ENCODE measurements at regions not wholly inside any gene's neighbourhood (a gene's known extent, or its start where the extent isn't known, plus 50 kb on each side); places are given as distances from the start of the nearest gene placed in this dataset.

DNA sequence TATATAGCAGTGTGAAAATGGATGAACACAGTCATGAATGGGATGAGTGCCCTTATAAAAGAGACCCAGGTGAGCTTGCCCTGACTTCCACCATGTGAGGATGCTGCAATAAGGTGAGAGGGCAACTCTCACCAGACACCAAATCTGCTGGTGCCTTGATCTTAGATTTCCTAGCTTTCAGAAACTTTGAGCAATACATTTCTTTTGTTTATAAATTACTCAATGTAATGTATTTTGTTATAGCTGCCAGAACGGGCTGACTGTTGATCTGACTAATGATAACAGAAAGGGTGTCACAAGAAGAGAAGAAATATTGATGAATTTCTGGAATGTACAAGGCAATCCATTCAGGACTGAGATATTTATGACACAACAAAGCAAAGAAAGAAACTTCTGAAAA is 180.5 kb downstream of the MCHR2 start:
- Histone ChIP-seq H3K36me3 (ENCODE audit: insufficient read depth, low read length) (no peaks in the 10 kb centered on the region), H2AFZ (ENCODE audit: low read depth, low read length) (no peak overlapping the region), H3K4me3 (ENCODE audit: low read length) (no peak overlapping the region), H3K4me2 (ENCODE audit: low read length) (no peak overlapping the region), H3K79me2 (replicated peaks; ENCODE audit: insufficient read depth, low read length) (no peaks in the 10 kb centered on the region), H3K9me3 (ENCODE audit: low read length) (no peaks in the 10 kb centered on the region), H3K27me3 (ENCODE audit: insufficient read depth, low read depth, low read length) (no peaks in the 10 kb centered on the region), H4K20me1 (ENCODE audit: insufficient read depth) (no peaks in the 10 kb centered on the region), H3F3A (ENCODE audit: insufficient read depth, low read length, poor library complexity, severe bottlenecking) (no peaks in the 10 kb centered on the region), H3K9me2 (ENCODE audit: insufficient read depth, low read length) (no peaks in the 10 kb centered on the region), H3K27ac (ENCODE audit: low read length) (no peak overlapping the region), H3K9ac (ENCODE audit: low read length) (no peak overlapping the region)
- no peak for TF ChIP-seq TAF1 (IDR thresholded peaks at IDR 0.05; ENCODE audit: low read depth)
- TF ChIP-seq EP300 (conservative IDR thresholded peaks at IDR 0.05; ENCODE audit: poor library complexity, severe bottlenecking): no peak

DNA sequence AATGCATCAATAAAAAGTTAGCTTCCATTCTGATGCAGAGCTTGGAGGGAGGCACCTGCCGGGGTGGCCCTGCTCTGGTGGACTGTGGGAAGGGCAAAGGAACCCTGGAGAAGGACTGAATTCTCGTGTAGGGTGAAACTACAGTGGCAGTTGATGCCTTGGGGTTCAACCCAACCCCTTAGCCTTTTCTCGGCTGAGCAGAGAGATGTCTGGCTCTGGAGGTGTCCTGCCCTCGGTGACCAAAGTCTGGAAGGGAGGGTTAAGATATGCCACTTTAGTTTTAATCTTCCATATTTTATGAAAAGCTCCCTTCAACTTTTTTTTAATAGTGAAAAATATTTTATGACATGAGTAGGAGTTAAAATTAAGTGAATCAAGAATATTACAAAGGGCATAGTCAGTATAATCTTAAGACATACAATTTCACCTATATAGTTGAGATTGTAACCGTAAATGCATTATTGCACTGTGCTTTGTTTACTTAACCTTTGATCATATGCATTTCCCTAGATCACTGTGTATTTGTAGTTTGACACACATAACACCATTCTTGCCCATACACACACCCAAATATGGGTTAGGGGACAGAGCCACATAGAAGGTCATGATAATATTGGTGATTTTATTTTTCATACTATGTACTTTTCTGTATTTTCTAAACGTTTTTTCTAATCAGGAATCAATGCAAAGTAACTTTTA is 179.6 kb downstream of the MCHR2 start:
- Histone ChIP-seq H4K20me1 (ENCODE audit: insufficient read depth) (no peaks in the 10 kb centered on the region), H3K9ac (ENCODE audit: low read length) (no peak overlapping the region), H3K4me3 (ENCODE audit: low read length) (no peak overlapping the region), H3K79me2 (replicated peaks; ENCODE audit: insufficient read depth, low read length) (no peaks in the 10 kb centered on the region), H3K27ac (ENCODE audit: low read length) (no peak overlapping the region), H3K36me3 (ENCODE audit: insufficient read depth, low read length) (no peaks in the 10 kb centered on the region), H3K9me3 (ENCODE audit: low read length) (no peaks in the 10 kb centered on the region), H3K27me3 (ENCODE audit: insufficient read depth, low read depth, low read length) (no peaks in the 10 kb centered on the region), H2AFZ (ENCODE audit: low read depth, low read length) (no peak overlapping the region), H3K9me2 (ENCODE audit: insufficient read depth, low read length) (no peaks in the 10 kb centered on the region), H3K4me2 (ENCODE audit: low read length) (no peak overlapping the region), H3F3A (ENCODE audit: insufficient read depth, low read length, poor library complexity, severe bottlenecking) (no peaks in the 10 kb centered on the region)
- no peak for TF ChIP-seq RAD21 (conservative IDR thresholded peaks at IDR 0.05)
- TF ChIP-seq, protein P1, sequence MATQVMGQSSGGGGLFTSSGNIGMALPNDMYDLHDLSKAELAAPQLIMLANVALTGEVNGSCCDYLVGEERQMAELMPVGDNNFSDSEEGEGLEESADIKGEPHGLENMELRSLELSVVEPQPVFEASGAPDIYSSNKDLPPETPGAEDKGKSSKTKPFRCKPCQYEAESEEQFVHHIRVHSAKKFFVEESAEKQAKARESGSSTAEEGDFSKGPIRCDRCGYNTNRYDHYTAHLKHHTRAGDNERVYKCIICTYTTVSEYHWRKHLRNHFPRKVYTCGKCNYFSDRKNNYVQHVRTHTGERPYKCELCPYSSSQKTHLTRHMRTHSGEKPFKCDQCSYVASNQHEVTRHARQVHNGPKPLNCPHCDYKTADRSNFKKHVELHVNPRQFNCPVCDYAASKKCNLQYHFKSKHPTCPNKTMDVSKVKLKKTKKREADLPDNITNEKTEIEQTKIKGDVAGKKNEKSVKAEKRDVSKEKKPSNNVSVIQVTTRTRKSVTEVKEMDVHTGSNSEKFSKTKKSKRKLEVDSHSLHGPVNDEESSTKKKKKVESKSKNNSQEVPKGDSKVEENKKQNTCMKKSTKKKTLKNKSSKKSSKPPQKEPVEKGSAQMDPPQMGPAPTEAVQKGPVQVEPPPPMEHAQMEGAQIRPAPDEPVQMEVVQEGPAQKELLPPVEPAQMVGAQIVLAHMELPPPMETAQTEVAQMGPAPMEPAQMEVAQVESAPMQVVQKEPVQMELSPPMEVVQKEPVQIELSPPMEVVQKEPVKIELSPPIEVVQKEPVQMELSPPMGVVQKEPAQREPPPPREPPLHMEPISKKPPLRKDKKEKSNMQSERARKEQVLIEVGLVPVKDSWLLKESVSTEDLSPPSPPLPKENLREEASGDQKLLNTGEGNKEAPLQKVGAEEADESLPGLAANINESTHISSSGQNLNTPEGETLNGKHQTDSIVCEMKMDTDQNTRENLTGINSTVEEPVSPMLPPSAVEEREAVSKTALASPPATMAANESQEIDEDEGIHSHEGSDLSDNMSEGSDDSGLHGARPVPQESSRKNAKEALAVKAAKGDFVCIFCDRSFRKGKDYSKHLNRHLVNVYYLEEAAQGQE (IDR thresholded peaks at IDR 0.05; ENCODE audit: borderline replicate concordance): no peak

DNA sequence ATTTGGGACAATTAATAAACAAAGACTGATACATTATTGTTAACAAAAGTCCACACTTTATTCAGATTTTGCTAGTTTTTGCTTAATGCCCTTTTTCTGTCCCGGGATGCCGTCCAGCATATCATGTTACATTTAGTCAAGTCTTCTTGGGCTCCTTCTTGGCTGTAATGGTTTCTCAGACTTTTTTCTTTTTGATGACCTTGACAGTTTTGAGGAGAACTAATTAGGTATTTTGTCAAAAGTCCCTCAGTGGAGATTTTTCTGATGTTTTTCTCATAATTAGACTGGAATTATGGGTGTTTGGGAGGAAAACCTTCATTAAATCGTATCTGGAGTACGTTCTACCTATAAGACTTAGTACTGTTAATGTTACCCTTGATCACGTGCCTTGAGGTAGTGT is 177.2 kb downstream of the MCHR2 start:
- H3K27ac ChIP-seq (ENCODE audit: low read length): no peak overlapping the region
- H3K9me2 ChIP-seq (ENCODE audit: insufficient read depth, low read length): no peaks in the 10 kb centered on the region
- H3K27me3 ChIP-seq (ENCODE audit: insufficient read depth, low read depth, low read length): no peaks in the 10 kb centered on the region
- no peak overlapping the region for H3K9ac ChIP-seq (ENCODE audit: low read length)
- TF ChIP-seq SMC3 (conservative IDR thresholded peaks at IDR 0.05; ENCODE audit: poor library complexity) (no peak), MXI1 (conservative IDR thresholded peaks at IDR 0.05; ENCODE audit: poor library complexity, severe bottlenecking) (no peak), RAD21 (conservative IDR thresholded peaks at IDR 0.05) (no peak), EP300 (conservative IDR thresholded peaks at IDR 0.05; ENCODE audit: poor library complexity, severe bottlenecking) (no peak), TAF1 (IDR thresholded peaks at IDR 0.05; ENCODE audit: low read depth) (no peak), EZH2 (IDR thresholded peaks at IDR 0.05; ENCODE audit: borderline replicate concordance, insufficient read depth, low read length, poor library complexity, severe bottlenecking) (no peak), POLR2AphosphoS5 (IDR thresholded peaks at IDR 0.05) (no peak)
- TF ChIP-seq, protein P2, sequence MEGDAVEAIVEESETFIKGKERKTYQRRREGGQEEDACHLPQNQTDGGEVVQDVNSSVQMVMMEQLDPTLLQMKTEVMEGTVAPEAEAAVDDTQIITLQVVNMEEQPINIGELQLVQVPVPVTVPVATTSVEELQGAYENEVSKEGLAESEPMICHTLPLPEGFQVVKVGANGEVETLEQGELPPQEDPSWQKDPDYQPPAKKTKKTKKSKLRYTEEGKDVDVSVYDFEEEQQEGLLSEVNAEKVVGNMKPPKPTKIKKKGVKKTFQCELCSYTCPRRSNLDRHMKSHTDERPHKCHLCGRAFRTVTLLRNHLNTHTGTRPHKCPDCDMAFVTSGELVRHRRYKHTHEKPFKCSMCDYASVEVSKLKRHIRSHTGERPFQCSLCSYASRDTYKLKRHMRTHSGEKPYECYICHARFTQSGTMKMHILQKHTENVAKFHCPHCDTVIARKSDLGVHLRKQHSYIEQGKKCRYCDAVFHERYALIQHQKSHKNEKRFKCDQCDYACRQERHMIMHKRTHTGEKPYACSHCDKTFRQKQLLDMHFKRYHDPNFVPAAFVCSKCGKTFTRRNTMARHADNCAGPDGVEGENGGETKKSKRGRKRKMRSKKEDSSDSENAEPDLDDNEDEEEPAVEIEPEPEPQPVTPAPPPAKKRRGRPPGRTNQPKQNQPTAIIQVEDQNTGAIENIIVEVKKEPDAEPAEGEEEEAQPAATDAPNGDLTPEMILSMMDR (IDR thresholded peaks at IDR 0.05; ENCODE audit: poor library complexity, severe bottlenecking): no peak
- TF ChIP-seq, protein P1 (IDR thresholded peaks at IDR 0.05; ENCODE audit: borderline replicate concordance): no peak
- no peaks in the 10 kb centered on the region for H3K9me3 ChIP-seq (ENCODE audit: low read length)
- no peaks in the 10 kb centered on the region for H3F3A ChIP-seq (ENCODE audit: insufficient read depth, low read length, poor library complexity, severe bottlenecking)
- no peaks in the 10 kb centered on the region for H3K36me3 ChIP-seq (ENCODE audit: insufficient read depth, low read length)
- H2AFZ ChIP-seq (ENCODE audit: low read depth, low read length): no peak overlapping the region
- H3K4me2 ChIP-seq (ENCODE audit: low read length): no peak overlapping the region
- no peaks in the 10 kb centered on the region for H3K79me2 ChIP-seq (replicated peaks; ENCODE audit: insufficient read depth, low read length)
- H3K4me3 ChIP-seq (ENCODE audit: low read length): no peak overlapping the region
- H4K20me1 ChIP-seq (ENCODE audit: insufficient read depth): no peaks in the 10 kb centered on the region

Data from neural cell (in vitro differentiated cells).